ENCODE measurements at regions not wholly inside any gene's neighbourhood (a gene's known extent, or its start where the extent isn't known, plus 50 kb on each side); places are given as distances from the start of the nearest gene placed in this dataset.

DNA sequence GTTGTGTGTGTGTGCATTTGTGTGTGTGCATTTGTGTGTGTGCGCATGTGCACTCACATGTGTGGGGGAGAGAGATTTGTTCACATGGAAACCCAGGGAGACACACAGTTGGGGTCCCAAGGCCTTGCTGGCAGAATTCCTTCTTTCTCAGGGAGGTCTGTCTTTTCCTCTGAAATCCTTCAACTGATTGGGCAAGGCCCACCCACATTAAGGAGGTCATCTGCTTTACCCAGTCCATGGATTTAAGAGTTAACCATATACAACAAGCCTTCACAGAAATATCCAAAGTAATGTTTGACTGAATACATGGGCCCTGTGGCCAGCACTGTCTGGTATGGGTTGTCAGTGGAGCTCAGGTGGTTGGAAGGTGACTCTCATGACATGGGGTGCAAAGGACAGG lies 641.4 kb downstream of the BRD1 start:
- no peak for TF ChIP-seq CTCF (IDR thresholded peaks at IDR 0.05)
- TF ChIP-seq EP300 (IDR thresholded peaks at IDR 0.05), result no peak
- TF ChIP-seq POLR2A (IDR thresholded peaks at IDR 0.05), result no peak

Data from tibial nerve (tissue), 4 donors.